GM18907 (cell line): ENCODE measurements at regions not wholly inside any gene's neighbourhood (a gene's known extent, or its start where the extent isn't known, plus 50 kb on each side); places are given as distances from the start of the nearest gene placed in this dataset.

Experiments used
- ATAC-seq: cut with Tn5 transposase; IDR thresholded peaks from one replicate; pipeline ENCODE4 v1.9.1; 2021; ENCODE audit warnings: mild to moderate bottlenecking, moderate library complexity; ENCODE audit not compliant: unreplicated experiment

- no peak for ATAC-seq
Measured at GRCh38 chr2:150569761-150570160, 82.3 kb upstream of the RND3 start.

DNA sequence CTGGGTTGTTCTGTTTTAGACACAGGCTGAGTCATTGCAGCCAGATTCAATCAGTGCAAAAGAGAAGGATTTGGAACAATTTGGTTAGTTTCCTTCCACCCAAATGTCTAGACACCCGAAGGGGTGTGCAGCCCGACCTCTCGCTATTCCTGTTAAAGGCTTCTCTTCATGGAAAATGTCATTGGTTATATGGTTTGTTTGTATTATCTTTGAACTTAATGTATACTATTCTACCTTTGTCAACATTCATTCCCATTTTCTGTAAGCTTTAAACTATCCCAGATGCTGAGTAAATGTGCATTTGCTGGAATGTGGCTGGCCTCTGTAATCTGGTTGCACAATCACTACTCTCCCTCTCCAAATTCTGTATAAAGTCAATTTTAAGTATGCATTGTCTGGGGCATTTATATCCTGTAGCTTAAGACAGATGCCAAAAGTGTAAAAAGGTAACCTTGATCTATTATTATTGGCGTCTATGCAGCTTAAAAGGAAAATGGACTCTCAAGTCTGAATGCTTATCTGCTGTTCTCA is 80.4 kb upstream of the RND3 start:
- ATAC-seq = no peak

GRCh38 chr2:150566289-150566688 is 78.8 kb upstream of the RND3 start:
- no peak for ATAC-seq

DNA sequence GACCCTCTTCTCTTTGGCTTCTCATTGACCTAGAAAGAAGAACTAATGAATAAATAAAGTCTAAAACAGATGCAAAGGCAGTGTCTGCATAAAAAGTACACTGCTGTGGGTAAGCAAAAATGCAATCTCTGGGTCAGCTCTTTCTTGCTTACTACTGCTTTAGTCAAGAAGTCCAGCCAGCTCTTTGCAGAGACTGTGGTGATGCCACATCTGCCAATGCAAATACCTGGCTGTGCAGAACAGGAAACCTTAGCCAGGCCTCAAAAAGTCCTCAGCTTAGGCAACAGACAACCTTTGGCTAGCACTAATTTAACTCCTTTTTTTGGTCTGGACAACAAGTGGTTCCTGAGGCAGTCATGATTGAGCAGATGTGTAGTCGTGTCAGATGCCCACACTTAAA is 73.6 kb upstream of the RND3 start:
- ATAC-seq = no peak

- ATAC-seq = no peak
Measured at GRCh38 chr2:150557020-150557600, 69.6 kb upstream of the RND3 start.

DNA sequence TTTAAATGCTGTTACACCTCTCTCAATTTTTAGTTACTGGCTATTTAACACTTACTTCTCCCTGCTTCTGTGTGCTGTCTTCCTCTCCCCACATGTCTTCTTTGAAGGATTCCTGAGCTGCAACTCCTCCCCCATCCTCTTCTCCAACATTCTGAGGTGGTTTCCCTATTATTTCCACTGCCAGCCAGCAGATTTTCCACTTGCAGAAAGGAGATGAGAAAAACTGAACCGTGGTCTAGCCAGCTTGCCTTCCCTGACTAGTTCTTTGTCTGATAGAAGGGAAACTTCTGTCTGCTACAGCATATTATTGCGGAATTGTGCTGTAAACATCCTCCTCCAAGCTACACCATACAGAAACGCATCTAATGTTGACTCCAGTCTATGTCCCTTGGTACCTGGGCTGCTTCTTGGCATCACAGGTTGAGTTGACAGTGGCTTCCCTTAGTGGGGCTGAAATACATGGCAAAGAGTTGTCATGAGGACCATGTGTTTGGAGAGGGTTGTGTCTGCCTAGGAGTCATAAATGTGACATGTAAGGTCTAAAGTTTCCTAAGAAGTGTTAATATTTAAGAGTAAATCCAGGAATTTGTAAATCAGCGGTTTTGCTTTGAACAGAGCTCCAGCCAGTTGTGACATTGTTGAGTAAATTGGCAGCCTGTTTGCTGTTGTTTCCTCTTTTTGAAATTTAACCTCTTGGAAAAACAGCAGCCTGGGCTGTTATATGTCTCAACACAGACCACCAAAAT is 68.3 kb upstream of the RND3 start:
- ATAC-seq = no peak

DNA sequence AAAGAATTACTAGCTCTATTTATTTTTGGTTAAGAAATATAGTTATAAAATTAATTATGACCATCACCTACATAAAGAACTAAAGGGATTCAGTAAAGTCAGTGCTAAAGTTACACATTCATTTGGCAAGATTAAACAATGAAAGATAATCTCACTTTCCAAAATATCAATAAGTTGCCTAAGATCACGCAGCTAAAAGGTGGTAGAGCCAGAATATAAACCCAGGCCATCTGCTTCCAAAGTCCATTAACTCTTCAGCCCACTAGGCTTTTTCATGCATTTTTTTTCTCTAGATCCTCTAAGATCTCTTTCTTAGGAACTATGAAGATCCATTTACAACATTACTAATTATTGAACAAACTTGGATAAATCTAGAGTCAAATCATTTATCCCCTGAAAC is 66.6 kb upstream of the RND3 start:
- no peak for ATAC-seq

- ATAC-seq = no peak
Measured at GRCh38 chr2:150552041-150552820, 64.8 kb upstream of the RND3 start.

- no peak for ATAC-seq
Measured at GRCh38 chr2:150549381-150549780, 61.9 kb upstream of the RND3 start.

DNA sequence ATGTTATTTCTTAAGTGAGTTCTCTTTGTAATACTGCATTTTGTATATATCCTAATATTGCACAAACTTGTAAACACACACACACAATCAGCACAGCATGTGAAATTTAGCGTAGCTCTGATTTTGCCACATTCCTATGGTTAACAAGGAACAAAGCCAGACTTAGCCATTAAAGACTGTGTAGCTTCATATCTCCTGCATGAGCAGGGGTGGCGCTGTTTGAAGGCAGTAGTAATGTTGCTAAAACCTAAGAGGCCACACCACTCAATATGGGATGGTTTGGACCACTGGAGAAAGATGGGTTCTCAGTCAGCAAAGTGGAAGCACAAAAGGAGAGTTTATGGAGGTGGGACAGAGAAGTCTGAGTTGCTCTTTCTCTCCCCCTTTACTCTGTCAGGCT is 61.1 kb upstream of the RND3 start:
- ATAC-seq = no peak

DNA sequence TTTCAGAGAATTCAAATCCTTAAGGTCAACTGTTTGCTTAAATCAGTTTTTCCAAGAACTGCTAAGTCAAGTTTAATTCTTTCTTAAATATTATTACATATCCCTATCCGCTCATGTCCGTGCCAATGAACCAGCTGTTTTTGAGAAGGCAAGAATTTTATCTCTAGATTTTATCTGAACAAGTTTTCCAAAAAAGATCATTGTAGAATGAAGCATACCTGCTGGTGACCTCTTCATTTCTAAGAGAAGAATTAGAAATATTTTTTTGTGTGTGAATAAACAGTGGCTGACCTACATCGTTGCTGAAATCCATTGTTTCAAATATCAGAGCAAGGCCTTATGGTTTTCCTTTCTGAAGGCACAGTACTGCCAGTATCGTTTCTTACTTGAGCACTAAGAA is 58.4 kb upstream of the RND3 start:
- no peak for ATAC-seq

DNA sequence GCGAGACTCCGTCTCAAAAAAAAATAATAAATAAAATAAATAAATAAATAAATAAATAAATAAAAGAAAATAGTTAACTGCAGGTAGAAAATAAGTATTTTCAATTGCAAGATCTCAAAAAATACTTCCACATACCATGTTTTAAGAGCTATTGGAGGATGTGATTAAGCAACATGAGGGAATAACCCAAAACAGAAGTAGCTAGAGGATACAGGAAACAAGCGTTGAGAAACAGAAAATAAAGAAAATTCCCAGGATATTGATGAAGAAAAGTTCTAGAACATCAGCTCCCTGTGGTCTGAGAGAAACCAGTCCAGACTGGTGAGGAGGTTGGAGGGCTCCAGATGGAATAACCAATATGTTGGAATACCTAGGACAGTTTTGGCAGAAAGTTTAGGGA is 57.3 kb upstream of the RND3 start:
- no peak for ATAC-seq

DNA sequence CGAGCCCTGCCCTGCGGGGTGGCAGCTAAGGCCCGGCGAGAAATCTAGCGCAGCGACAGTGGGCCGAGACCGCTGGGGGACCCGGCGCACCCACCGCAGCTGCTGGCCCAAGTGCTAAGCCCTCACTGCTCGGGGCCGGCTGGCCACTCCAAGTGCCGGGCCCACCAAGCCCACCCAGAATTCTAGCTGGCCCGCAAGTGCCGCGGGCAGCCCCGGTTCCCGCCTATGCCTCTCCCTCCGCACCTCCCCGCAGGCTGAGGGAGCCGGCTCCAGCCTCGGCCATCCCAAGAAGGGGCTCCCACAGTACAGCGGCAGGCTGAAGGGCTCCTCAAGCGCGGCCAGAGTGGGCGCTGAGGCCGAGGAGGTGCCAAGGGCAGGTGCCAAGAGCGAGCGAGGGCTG is 55.2 kb upstream of the RND3 start:
- ATAC-seq = no peak

- no peak for ATAC-seq
Measured at GRCh38 chr2:150542172-150542571, 54.7 kb upstream of the RND3 start.

DNA sequence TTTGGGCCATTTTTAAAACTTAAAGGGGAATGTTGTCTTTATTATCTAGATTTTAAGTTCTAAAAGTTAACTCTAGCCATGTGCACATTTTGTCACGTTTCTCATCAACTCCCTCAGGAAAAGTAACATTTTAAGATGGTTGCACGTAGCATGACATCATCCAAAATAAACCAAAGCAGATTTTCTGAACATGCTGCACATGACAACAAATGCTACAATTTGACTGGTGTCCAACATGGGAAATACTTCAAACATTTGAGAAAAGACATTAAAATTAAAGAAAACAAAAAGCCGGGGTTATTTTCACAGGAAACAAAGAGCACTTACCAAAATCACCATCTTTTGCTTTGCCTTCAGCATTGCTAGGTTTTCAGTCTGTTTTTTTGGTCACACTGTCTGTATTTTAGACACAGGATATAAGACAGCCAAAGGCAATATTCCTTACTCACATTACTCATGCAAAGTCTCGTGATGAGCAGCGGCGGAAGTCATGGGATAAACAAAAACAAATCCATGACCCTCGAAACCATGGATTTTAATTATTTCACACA is 51.3 kb upstream of the RND3 start:
- ATAC-seq = no peak
